SK-N-SH treated with all-trans-retinoic acid at 6 μM for 48 hours (cell line): ENCODE measurements at regions not wholly inside any gene's neighbourhood (a gene's known extent, or its start where the extent isn't known, plus 50 kb on each side); places are given as distances from the start of the nearest gene placed in this dataset.

Experiments used
- ATAC-seq: fragments of 200-7000 bp; cut with Tn5 transposase; 3 replicates; pipeline ENCODE4 v1.9.1; 2020; ENCODE audit warnings: mild to moderate bottlenecking, moderate library complexity
- ARNTL ChIP-seq: fragments of 450-650 bp; formaldehyde crosslinking; IDR thresholded peaks from 2 replicates; pipeline ENCODE4 v1.5.0; 2020; ENCODE audit warnings: low read depth, mild to moderate bottlenecking, moderate library complexity, borderline replicate concordance
- GLIS3 ChIP-seq: fragments of 250-450 bp; sonication (Bioruptor Pico); IDR thresholded peaks from 2 replicates; pipeline ENCODE4 v1.5.0; 2020; ENCODE audit warnings: mild to moderate bottlenecking, moderate library complexity
- ISL1 ChIP-seq: fragments of 250-450 bp; sonication (Bioruptor Pico); IDR thresholded peaks from 2 replicates; pipeline ENCODE4 v2.1.2; 2022; ENCODE audit warnings: mild to moderate bottlenecking, moderate library complexity
- OSR1 ChIP-seq: fragments of 250-450 bp; sonication (Bioruptor Pico); IDR thresholded peaks from 2 replicates; pipeline ENCODE4 v1.8.0; 2022; ENCODE audit warnings: moderate library complexity, mild to moderate bottlenecking, inconsistent platforms
- POU6F1 ChIP-seq: fragments of 250-450 bp; sonication (Bioruptor Pico); IDR thresholded peaks from 2 replicates; pipeline ENCODE4 v1.8.0; 2021; ENCODE audit warnings: low read depth, mild to moderate bottlenecking, moderate library complexity, borderline replicate concordance
- PPARA ChIP-seq: fragments of 250-450 bp; sonication (Bioruptor Pico); IDR thresholded peaks from 2 replicates; pipeline ENCODE4 v1.5.0; 2020; ENCODE audit warnings: mild to moderate bottlenecking, borderline replicate concordance
- RARB ChIP-seq: fragments of 250-450 bp; sonication (Bioruptor Pico); IDR thresholded peaks from 2 replicates; pipeline ENCODE4 v1.8.0; 2021; ENCODE audit warnings: mild to moderate bottlenecking, moderate library complexity
- SNAI2 ChIP-seq: fragments of 250-450 bp; sonication (Bioruptor Pico); IDR thresholded peaks from 2 replicates; pipeline ENCODE4 v1.5.0; 2020; ENCODE audit warnings: mild to moderate bottlenecking, moderate library complexity
- TCF4 ChIP-seq: fragments of 250-450 bp; sonication (Bioruptor Pico); IDR thresholded peaks from 2 replicates; pipeline ENCODE4 v1.8.0; 2021; ENCODE audit warnings: mild to moderate bottlenecking, moderate library complexity, borderline replicate concordance
- TOX ChIP-seq: fragments of 250-450 bp; sonication (Bioruptor Pico); IDR thresholded peaks from 2 replicates; pipeline ENCODE4 v1.8.0; 2021; ENCODE audit warnings: mild to moderate bottlenecking, moderate library complexity, borderline replicate concordance
- TSHZ2 ChIP-seq: fragments of 250-450 bp; sonication (Bioruptor Pico); IDR thresholded peaks from 2 replicates; pipeline ENCODE4 v1.5.0; 2020; ENCODE audit warnings: mild to moderate bottlenecking, moderate library complexity
- ZC3H10 ChIP-seq: fragments of 250-450 bp; sonication (Bioruptor Pico); IDR thresholded peaks from 2 replicates; pipeline ENCODE4 v1.5.1; 2021; ENCODE audit warnings: mild to moderate bottlenecking, moderate library complexity
- ZFP3 ChIP-seq: fragments of 250-450 bp; sonication (Bioruptor Pico); IDR thresholded peaks from 2 replicates; pipeline ENCODE4 v1.5.0; 2020; ENCODE audit warnings: mild to moderate bottlenecking, moderate library complexity
- ZFP30 ChIP-seq: fragments of 450-650 bp; formaldehyde crosslinking; IDR thresholded peaks from 2 replicates; pipeline ENCODE4 v1.5.0; 2022; ENCODE audit warnings: mild to moderate bottlenecking, moderate library complexity
- ZNF565 ChIP-seq: fragments of 450-650 bp; formaldehyde crosslinking; conservative IDR thresholded peaks from 2 replicates; pipeline ENCODE4 v1.5.0; 2020; ENCODE audit warnings: low read depth, mild to moderate bottlenecking, moderate library complexity
- TF ChIP-seq, protein P1 (sequence below): fragments of 250-450 bp; sonication (Bioruptor Pico); IDR thresholded peaks from 2 replicates; pipeline ENCODE4 v1.5.1; 2021; ENCODE audit warnings: mild to moderate bottlenecking, moderate library complexity
- TF ChIP-seq, protein P2 (sequence below): fragments of 250-450 bp; sonication (Bioruptor Pico); IDR thresholded peaks from 2 replicates; pipeline ENCODE4 v1.8.0; 2020; ENCODE audit warnings: mild to moderate bottlenecking, moderate library complexity, borderline replicate concordance

GRCh38 chr11:109019342-109019936, 354.6 kb downstream of the DDX10 start:
- no peak for ATAC-seq
- TF ChIP-seq, protein P1, sequence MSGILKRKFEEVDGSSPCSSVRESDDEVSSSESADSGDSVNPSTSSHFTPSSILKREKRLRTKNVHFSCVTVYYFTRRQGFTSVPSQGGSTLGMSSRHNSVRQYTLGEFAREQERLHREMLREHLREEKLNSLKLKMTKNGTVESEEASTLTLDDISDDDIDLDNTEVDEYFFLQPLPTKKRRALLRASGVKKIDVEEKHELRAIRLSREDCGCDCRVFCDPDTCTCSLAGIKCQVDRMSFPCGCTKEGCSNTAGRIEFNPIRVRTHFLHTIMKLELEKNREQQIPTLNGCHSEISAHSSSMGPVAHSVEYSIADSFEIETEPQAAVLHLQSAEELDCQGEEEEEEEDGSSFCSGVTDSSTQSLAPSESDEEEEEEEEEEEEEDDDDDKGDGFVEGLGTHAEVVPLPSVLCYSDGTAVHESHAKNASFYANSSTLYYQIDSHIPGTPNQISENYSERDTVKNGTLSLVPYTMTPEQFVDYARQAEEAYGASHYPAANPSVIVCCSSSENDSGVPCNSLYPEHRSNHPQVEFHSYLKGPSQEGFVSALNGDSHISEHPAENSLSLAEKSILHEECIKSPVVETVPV (CRISPR knock-in tag), result no peak
- TF ChIP-seq ZFP3 (CRISPR knock-in tag), result no peak
- TF ChIP-seq ZNF565, result no peak
- TF ChIP-seq ISL1 (CRISPR knock-in tag), result no peak
- TF ChIP-seq RARB (CRISPR knock-in tag), result no peak
- TF ChIP-seq GLIS3, result no peak
- no peak for TF ChIP-seq SNAI2 (CRISPR knock-in tag)
- no peak for TF ChIP-seq ARNTL (CRISPR knock-in tag)
- TF ChIP-seq, protein P2, sequence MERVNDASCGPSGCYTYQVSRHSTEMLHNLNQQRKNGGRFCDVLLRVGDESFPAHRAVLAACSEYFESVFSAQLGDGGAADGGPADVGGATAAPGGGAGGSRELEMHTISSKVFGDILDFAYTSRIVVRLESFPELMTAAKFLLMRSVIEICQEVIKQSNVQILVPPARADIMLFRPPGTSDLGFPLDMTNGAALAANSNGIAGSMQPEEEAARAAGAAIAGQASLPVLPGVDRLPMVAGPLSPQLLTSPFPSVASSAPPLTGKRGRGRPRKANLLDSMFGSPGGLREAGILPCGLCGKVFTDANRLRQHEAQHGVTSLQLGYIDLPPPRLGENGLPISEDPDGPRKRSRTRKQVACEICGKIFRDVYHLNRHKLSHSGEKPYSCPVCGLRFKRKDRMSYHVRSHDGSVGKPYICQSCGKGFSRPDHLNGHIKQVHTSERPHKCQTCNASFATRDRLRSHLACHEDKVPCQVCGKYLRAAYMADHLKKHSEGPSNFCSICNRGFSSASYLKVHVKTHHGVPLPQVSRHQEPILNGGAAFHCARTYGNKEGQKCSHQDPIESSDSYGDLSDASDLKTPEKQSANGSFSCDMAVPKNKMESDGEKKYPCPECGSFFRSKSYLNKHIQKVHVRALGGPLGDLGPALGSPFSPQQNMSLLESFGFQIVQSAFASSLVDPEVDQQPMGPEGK (CRISPR knock-in tag), result no peak
- no peak for TF ChIP-seq ZFP30 (CRISPR knock-in tag)
- TF ChIP-seq TCF4 (CRISPR knock-in tag), result no peak

DNA sequence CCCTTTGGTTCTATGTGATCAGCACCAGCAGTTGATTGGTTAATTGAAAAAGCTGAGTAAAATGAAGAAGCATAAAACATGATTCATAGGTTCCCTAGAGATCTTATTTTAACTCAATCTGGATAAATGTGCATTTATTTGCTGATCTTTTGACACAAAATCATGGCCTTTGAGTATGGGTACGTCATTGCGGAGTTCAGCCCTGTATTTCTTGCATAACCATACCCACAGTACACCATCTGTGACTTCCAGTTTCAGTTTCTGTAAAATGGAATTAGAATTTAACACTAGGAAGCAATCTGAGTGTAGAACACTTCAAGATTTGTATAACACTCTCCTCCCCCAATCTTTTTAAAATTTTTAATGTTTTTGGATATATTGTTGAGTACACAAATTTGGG, 358.2 kb downstream of the DDX10 start:
- TF ChIP-seq GLIS3 (no peak), SNAI2 (CRISPR knock-in tag) (no peak), POU6F1 (CRISPR knock-in tag) (no peak), PPARA (CRISPR knock-in tag) (no peak), TCF4 (CRISPR knock-in tag) (no peak), ZC3H10 (CRISPR knock-in tag) (no peak)
- TF ChIP-seq, protein P2 (CRISPR knock-in tag), result no peak
- TF ChIP-seq, protein P1 (CRISPR knock-in tag), result no peak
- no peak for ATAC-seq

DNA sequence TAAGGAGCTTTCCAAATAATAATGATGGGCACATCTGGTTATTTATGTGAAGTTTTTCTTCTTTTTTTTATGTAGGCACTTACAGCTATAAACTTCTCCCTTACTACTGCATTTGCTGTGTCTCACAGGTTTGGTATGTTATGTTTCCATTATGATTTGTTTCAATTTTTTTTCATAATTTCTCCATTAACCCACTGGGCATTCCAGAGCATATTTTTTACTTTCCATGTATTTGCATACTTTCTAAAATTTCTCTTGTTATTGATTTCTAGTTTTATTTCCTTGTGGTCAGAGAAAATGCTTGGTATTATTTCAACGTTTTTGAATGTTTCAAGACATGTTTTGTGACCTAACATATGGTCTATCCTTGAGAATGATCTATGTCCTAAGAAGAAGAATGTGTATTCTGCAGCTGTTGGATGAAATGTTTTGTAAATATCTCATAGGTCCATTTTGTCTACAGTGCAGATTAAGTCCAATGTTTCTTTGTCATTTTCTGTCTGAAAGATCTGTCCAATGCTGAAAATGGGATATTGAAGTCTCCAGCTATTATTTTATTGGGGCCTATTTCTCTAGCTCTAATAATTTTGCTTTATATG, 362.1 kb downstream of the DDX10 start:
- TF ChIP-seq ZNF565 (no peak), OSR1 (CRISPR knock-in tag) (no peak), ZFP30 (CRISPR knock-in tag) (no peak), ISL1 (CRISPR knock-in tag) (no peak), TSHZ2 (CRISPR knock-in tag) (no peak), TCF4 (CRISPR knock-in tag) (no peak), ARNTL (CRISPR knock-in tag) (no peak), TOX (CRISPR knock-in tag) (no peak; the same call in 1 of the 2 replicates), RARB (CRISPR knock-in tag) (no peak)
- TF ChIP-seq, protein P2 (CRISPR knock-in tag), result no peak
- TF ChIP-seq, protein P1 (CRISPR knock-in tag), result no peak
- ATAC-seq, result peak; percentile 82
